Ecto neural progenitor cell (in vitro differentiated cells): ENCODE measurements at regions not wholly inside any gene's neighbourhood (a gene's known extent, or its start where the extent isn't known, plus 50 kb on each side); places are given as distances from the start of the nearest gene placed in this dataset.

Experiments used
- DNase-seq: peaks from one replicate; pipeline ENCODE4 v3.0.0-alpha.2; 2018; ENCODE audit warnings: low spot score

- no peak for DNase-seq
Measured at GRCh38 chr18:24937639-24938275, 414.2 kb downstream of the ZNF521 start.

- no peak for DNase-seq
Measured at GRCh38 chr18:24940416-24940815, 411.6 kb downstream of the ZNF521 start.

GRCh38 chr18:24941174-24941951 is 410.6 kb downstream of the ZNF521 start:
- DNase-seq: no peak

GRCh38 chr18:24942144-24942543 is 409.8 kb downstream of the ZNF521 start:
- no peak for DNase-seq

GRCh38 chr18:24947521-24948305 is 404.3 kb downstream of the ZNF521 start:
- DNase-seq: no peak

- no peak for DNase-seq
Measured at GRCh38 chr18:24949908-24950307, 402.1 kb downstream of the ZNF521 start.

- no peak for DNase-seq
Measured at GRCh38 chr18:24954341-24954740, 397.6 kb downstream of the ZNF521 start.

DNA sequence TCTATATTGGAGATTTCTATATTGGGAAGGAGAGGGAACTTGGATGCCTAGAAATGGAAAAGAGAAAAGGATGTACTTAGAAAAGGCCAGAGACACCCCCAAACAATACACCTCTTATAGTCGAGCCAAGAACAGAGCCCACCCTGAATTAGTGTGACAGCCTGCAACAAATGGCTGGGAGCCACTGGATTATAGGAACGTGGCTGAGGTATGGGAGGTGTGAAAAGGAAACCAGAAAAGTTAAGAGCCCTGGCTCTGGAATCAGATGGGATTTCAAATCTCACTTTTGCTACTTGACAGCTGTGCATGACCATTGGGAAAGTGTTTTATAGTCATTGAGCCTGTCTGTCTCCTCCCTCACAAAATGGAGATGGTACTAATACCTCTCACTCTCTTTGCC is 394.0 kb downstream of the ZNF521 start:
- no peak for DNase-seq

DNA sequence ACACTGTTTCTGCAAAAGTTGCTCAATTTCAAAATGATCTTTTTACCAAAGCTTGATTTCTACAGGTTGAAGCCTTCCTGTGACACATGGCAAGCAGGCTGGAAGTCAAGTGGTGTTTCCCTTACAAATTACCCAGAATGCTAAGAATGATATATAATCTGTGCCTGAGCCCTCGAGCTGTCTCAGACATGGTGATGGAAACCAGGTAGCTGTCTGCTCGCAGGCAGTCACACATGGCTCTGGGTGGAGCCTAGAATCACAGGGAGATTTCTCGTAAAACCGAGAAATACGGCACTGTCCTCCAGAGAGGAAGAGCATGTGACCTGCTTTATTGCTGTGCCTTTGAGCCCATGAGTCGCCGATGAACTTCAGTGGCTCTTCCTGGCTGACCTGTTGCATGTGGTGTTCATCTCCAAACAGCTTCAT is 392.9 kb downstream of the ZNF521 start:
- no peak for DNase-seq

GRCh38 chr18:24964216-24964615 is 387.8 kb downstream of the ZNF521 start:
- no peak for DNase-seq

DNA sequence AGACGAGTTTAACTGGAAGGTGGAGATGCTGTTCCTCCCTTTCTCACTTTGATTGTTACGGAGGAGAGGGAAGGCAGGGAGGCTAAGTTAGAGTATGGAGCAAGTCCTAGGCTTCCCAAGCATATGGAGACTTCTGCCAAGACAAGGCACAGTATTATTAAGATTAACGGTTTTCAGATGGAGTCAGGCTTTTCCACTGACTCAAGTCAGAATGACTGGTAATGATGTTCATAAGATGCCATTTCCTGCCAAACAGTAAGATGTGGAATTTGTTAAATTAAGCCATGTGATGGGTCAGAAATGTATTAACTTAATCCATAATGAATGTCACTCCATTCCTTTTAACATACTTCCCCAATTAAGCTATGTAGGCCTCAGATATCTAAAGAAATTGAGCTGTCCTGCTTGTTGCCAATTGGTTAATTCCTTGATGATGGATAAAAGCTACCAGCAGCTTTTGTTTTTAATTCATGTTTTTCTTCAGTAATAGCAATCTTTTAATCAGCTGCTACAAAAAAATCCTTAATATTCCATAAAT is 383.7 kb downstream of the ZNF521 start:
- no peak for DNase-seq

DNA sequence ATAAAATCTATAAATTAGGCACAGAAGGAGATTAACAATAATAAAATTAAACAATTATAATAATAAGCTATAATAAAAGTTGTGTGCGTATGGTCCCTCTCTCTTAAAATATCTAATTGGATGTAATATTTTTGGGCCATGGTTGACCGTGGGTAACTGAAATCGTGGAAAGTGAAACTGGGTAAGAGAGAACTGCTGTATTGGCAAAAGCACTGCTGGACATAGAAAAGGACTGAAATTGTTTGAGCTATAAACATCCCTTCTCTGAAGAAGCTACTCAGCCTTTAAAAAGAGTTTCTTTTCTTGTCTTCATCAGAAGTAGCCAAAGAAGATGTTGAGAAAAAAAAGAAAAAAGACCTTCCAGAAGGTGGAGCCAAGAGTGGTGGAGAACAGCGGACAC is 379.4 kb downstream of the ZNF521 start:
- DNase-seq: no peak

DNA sequence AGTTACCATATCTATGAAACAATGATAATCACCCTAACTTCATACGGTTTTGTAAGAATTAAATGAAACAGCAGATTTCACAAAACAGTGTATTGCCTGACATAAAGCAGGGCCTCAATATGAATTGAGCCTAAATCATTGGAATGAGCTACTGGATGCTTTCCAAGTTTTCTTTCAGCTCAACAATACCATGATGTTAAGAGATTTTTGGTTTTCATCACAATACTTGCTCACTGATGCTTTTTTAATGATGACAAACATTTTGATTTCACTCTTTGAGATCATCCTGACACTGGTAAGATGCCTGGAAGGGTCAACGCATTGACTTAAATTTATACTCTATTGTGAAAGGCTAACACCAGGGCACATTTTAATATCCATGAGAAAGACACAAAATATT is 377.5 kb downstream of the ZNF521 start:
- DNase-seq: no peak

DNA sequence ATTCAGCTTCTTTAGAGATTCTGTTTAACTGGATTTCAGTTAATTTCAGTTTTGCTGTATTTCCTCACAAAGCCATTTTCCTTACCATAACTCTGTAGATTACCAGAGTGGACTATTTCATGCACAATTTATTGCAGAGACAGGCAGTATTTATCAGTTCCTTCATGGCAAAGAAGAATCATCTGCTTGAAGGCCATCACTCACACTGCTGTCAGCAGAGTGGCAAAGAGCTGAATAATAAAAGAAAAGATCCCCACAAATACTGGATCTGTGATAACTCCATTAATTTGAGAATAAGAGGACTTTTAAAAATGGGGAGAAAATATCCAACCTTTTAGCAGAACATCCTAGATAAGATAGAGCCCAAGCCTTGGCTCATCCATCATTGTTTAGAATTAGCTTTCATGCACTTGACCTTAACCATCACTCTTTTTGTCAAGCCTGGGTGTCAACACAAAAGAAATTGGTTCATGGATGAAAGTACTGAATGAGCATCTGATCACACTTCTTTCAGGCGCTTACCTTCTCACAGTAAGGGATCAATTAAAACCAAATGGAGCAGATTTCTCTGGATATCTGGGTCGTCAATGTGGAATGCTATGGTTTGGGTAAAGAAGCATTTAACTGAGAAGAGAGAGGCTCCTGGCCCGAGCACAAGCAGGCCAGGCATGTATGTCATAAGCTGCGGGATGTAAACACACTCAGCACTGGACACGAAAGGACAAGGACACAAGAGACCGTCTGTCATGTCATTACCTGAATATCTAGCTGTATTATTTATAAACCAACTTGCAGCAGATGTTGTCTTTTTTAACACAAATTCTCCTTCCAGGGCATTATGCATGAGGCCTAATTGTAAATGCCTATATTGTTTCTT is 376.2 kb downstream of the ZNF521 start:
- DNase-seq: no peak

GRCh38 chr18:24976502-24976901 is 375.5 kb downstream of the ZNF521 start:
- no peak for DNase-seq

DNA sequence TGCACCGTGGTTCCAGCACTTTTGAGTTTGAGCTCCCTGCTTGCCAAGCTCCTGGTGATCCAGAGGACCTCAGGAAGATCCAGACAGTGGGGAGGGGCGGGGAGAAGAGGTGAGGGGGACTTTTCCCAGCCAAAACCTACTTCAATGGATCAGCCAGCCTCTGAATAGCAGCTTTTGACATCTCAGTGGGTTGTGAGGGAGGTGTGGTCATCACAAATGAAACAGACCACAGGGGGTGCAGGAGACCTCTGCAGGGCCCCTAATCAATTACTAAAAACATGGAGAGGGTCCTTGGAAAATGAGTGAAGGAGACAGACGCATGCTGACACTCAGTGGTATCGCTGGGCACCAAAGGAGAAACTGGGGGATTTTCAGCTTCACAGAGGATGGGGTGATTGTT is 372.7 kb downstream of the ZNF521 start:
- no peak for DNase-seq

DNA sequence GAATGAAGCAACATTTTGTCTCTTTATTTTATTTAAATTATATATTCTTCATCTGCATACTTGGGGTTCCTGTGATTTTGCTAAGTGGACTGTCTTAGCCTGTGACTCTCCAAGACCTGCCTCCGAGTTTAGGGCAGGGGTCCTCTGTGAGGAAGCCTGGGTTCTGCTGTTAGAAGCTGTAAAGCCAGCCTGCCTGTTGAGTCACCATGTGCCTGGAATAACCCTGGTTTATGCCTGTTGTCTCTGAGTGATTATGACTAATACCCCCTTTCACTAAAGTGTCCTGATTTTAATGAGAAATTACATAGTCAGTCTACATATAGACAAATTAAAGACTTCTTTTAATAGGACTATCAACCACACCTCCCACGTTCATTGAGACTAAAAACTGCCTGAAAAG is 369.1 kb downstream of the ZNF521 start:
- no peak for DNase-seq

GRCh38 chr18:24983566-24984139 is 368.3 kb downstream of the ZNF521 start:
- DNase-seq: no peak

- DNase-seq: no peak
Measured at GRCh38 chr18:24985586-24985985, 366.4 kb downstream of the ZNF521 start.

DNA sequence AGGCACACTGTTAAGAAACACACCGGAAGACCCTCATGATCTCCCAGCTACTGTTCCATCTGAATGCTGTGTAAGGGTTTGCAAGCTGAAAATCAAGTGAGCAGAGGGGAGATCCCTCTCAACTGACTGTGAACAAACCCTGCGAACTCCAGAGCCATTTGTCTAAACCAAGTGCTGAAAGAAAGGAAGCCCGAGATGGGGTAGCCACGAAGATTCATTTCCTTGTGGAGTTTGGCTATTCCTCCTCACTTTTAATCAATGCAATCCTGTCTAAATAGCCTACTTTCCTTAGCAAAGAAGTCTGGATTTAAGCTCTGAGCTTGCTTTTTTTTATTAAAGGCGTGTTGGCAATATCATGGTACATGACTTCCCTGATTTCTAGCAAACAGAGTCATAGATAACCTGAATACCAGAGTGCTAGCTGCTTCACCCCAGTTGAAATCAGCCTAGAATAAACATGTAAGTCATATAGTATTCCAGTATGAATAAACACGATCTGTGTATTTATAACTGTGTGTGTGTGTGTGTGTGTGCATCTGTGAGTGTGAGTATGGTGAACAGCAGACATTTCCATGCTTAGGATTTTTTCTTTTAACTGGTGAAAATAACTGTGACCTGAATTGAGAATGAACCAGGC is 365.2 kb downstream of the ZNF521 start:
- DNase-seq: no peak
